Heart right ventricle (tissue), 16 donors: ENCODE measurements at regions not wholly inside any gene's neighbourhood (a gene's known extent, or its start where the extent isn't known, plus 50 kb on each side); places are given as distances from the start of the nearest gene placed in this dataset.

ENCODE experiments used
- ATAC-seq, 8 donors: fragments of 200-7000 bp; cut with Tn5 transposase; one replicate each; pipeline ENCODE4 v1.9.1; 2020; ENCODE audit warnings: mild to moderate bottlenecking in 8 of 8, moderate library complexity in 8 of 8, moderate number of reproducible peaks in 1 of 8
- DNase-seq, 2 donors: peaks; one replicate each; pipeline ENCODE4 v3.0.0-alpha.2; 2020
- H3K27ac ChIP-seq, 10 donors: fragments of 200-600 bp; sonication (generic) in 2 of 10; one replicate each; pipeline versions ENCODE4 v1.5.0 to v1.8.0; 2020 to 2022; ENCODE audit warnings: mild to moderate bottlenecking in 3 of 10
- H3K27me3 ChIP-seq, 7 donors: fragments of 200-600 bp; one replicate each; pipeline ENCODE4 v1.8.0; 2021 to 2022; ENCODE audit warnings: mild to moderate bottlenecking in 2 of 7
- H3K36me3 ChIP-seq, 9 donors: fragments of 200-600 bp; sonication (generic) in 1 of 9; one replicate each; pipeline versions ENCODE4 v1.5.0 to v1.8.0; 2020 to 2022; ENCODE audit warnings: mild to moderate bottlenecking in 2 of 9
- H3K4me1 ChIP-seq, 9 donors: fragments of 200-600 bp; sonication (generic) in 1 of 9; one replicate each; pipeline versions ENCODE4 v1.5.0 to v1.8.0; 2020 to 2022; ENCODE audit warnings: mild to moderate bottlenecking in 4 of 9
- H3K4me3 ChIP-seq, 10 donors: fragments of 200-600 bp; sonication (generic) in 2 of 10; one replicate each; pipeline versions ENCODE4 v1.5.0 to v1.8.0; 2020 to 2022; ENCODE audit warnings: mild to moderate bottlenecking in 7 of 10, moderate library complexity in 2 of 10
- H3K9me3 ChIP-seq, 11 donors: fragments of 200-600 bp in 10 of 11; sonication (generic) in 2 of 11; one replicate each; pipeline versions ENCODE4 v1.5.0 to v1.8.0; 2013 to 2022; ENCODE audit warnings: mild to moderate bottlenecking in 2 of 11, control low read depth in 1 of 11, moderate library complexity in 1 of 11
- WGBS, 2 donors: extraction: QIAGEN DNeasy Blood & Tissue Kit; methylation state at CpG; one replicate each; pipeline ENCODE4 v1.1.7; 2013; ENCODE audit warnings: inconsistent platforms in 1 of 2; 5-methylcytosine and 5-hydroxymethylcytosine counted together
- intact Hi-C, 10 donors: fragments of 100-400 bp; cut with DNase I; formaldehyde crosslinking; loops; one replicate each; pipeline versions ENCODE4 v1.11.1 to v1.14.2; 2022
- TF ChIP-seq, protein P1 (sequence below), 9 donors: fragments of 200-600 bp; sonication (generic) in 2 of 9; IDR thresholded peaks; one replicate each; pipeline versions ENCODE4 v1.5.0 to v1.8.0; 2021 to 2022; ENCODE audit warnings: antibody characterized with exemption in 9 of 9, mild to moderate bottlenecking in 5 of 9, moderate library complexity in 1 of 9
- donor health status: Arrhythmogenic right ventricular cardiomyopathy.
- donor health status: ischemic (EF 13 %, LVEDD 7.1; RV severe dilation, severe dysfunction).
- donor health status: healthy with polysubstance abuse.
- donor health status: DM: no; HTN: yes; CAD: no.
- donor health status: DM: no; HTN: no; CAD: no.
- donor health status: ischemic (EF 25% LVEDD 6.9; RV normal size, moderate dysfunction).
- donor health status: ischemic (EF 25% LVEDD 5.7; RV mildly dilated, moderate dysfunction).
- donor health status: healthy.
- donor health status: DM: yes; HTN: yes; CAD: no.
- donor health status: Ischemic cardiomyopathy.
- donor health status: ischemic (EF 35%, LVEDD 5.7; RV mildly dilated, moderate dysfunction).
- donor health status: nonischemic (EF 11% LVEDD 7.7; RV severe dilation, severe dysfunction).
- donor health status: DM: yes; HTN: yes; CAD: no.
- donor health status: PGD.
- donor health status: ischemic (EF 29% LVEDD 5.4; RV normal size, mild dysfunction).
- donor health status: nonischemic (EF 23%, LVEDD 6.1; RV moderate dilation, normal function).

DNA sequence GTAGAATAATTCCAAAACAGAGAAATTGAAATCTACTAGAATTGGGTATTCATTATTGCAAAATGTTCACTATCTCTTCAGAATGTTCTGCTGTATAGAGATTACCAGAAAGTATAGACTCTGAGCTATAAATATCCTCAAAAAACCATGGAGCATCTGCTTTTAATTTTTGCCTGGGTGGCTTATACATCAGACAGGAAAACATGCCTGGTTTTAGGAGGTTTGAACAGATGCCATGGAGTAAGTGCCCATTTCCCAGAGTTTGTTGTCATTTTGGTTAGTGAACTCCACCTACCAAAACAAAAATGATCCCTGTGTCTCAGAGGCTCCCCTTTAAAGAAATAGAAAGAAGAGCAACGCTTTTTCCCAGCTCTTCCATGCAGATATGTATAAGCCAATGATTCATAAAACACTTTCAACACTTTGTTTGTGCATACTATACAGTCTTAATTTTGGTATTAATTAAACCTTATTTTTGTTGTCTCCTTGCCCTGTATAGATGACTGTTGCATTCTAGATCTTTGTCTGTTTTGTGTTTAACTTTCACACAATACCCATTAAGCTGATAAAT lies 68.7 kb downstream of the MEPE start:
- Histone ChIP-seq H3K36me3 (no peaks in the 10 kb centered on the region), H3K9me3 (no peaks in the 10 kb centered on the region), H3K4me3 (no peak overlapping the region), H3K4me1 (peaks cover 0 to 7% (median 0%) of the 10 kb centered on the region in 9 donors), H3K27me3 (no peaks in the 10 kb centered on the region), H3K27ac (no peak overlapping the region)
- DNase-seq (no peak), ATAC-seq (no peak)
- TF ChIP-seq, protein P1, sequence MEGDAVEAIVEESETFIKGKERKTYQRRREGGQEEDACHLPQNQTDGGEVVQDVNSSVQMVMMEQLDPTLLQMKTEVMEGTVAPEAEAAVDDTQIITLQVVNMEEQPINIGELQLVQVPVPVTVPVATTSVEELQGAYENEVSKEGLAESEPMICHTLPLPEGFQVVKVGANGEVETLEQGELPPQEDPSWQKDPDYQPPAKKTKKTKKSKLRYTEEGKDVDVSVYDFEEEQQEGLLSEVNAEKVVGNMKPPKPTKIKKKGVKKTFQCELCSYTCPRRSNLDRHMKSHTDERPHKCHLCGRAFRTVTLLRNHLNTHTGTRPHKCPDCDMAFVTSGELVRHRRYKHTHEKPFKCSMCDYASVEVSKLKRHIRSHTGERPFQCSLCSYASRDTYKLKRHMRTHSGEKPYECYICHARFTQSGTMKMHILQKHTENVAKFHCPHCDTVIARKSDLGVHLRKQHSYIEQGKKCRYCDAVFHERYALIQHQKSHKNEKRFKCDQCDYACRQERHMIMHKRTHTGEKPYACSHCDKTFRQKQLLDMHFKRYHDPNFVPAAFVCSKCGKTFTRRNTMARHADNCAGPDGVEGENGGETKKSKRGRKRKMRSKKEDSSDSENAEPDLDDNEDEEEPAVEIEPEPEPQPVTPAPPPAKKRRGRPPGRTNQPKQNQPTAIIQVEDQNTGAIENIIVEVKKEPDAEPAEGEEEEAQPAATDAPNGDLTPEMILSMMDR (IDR thresholded peaks at IDR 0.05), result no peak
- intact Hi-C loops, result no loop called here
- WGBS, 2 donors, result 73 to 85% methylated on average over 1 of the region's 1 CpG

DNA sequence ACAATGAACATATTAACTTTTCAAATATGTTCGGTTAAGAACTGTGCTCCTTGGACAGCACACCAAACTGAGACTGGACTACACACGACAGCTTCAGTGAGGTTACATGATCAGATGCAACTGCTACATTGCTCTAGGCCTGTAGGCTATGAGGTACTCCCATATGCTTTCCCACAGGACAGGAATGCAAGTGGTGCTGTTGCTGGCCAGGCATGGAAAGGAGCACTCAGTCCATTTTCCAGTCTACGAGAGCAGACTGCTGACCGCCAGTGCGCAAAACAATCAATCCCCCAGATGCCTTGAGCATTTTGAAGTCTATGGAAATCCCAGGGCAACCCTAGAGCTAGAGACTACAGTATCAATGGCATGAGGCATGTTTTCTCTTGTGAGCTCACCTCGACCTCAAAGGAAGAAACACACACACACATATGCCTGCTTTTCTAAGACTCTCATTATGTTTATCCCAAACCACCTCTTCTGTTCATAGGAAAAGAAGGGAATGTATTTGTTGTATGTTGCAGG lies 70.8 kb upstream of the SPP1 start:
- H3K27me3 ChIP-seq, result no peaks in the 10 kb centered on the region
- no peaks in the 10 kb centered on the region for H3K4me1 ChIP-seq
- H3K9me3 ChIP-seq, result no peaks in the 10 kb centered on the region
- H3K36me3 ChIP-seq, result no peaks in the 10 kb centered on the region
- no peak overlapping the region for H3K27ac ChIP-seq
- intact Hi-C loops, result no loop called here
- WGBS, 2 donors, result 93 to 94% methylated on average over 6 of the region's 6 CpGs
- DNase-seq (no peak), ATAC-seq (no peak)
- TF ChIP-seq, protein P1 (IDR thresholded peaks at IDR 0.05), result no peak
- H3K4me3 ChIP-seq, result no peak overlapping the region

DNA sequence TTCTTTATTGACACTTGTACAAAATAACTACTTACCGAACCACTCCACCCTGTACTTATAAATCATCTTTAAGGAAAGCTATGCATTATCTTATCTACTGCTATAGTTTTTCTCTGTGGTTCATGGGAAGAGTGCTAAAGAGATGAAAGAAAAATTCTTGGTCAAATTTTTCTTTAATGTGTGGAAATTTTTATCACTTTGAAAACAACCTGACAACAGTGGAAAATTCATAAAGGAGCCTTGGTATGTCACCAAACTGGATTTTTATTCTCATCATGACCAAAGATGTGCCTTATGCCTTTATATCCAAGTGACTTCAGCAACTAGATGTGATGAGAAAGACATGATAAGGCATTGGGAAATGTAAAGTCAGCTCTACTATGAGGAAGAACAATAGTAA lies 67.2 kb upstream of the SPP1 start:
- no peak for DNase-seq
- Histone ChIP-seq H3K4me1 (peaks cover 0 to 27% (median 13%) of the 10 kb centered on the region in 9 donors), H3K27me3 (no peaks in the 10 kb centered on the region), H3K9me3 (no peaks in the 10 kb centered on the region), H3K36me3 (no peaks in the 10 kb centered on the region), H3K27ac (no peak overlapping the region), H3K4me3 (no peak overlapping the region)
- WGBS, 2 donors, result 61 to 65% methylated on average over 1 of the region's 1 CpG
- TF ChIP-seq, protein P1 (IDR thresholded peaks at IDR 0.05), result no peak
- ATAC-seq, result no peak
- intact Hi-C loops, result no loop called here

DNA sequence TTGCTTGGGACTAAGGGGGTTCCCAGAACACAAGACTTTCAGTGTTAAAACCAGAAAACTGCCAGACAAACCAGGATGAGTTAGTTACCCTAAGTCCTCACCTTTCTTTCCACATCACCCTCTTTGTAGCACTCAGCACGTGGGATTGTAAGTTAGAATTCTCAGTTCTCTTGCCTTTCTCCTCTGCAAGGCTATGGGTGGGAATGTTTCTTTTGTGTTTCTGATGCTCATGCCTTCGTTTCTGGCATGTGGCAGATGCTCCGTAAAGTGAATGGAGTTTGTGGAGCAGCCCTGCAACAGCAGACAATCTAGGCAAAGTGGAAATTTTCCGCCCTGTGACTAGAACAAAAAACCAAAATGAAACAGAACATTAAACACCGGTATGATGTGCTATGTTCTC lies 64.7 kb upstream of the SPP1 start:
- Histone ChIP-seq H3K36me3 (no peaks in the 10 kb centered on the region), H3K27me3 (no peaks in the 10 kb centered on the region), H3K4me3 (no peak overlapping the region), H3K9me3 (no peaks in the 10 kb centered on the region), H3K27ac (peak overlapping the region in 1 of 10 donors; percentile 15), H3K4me1 (peaks cover 0 to 27% (median 13%) of the 10 kb centered on the region in 9 donors)
- DNase-seq (no peak), ATAC-seq (no peak)
- TF ChIP-seq, protein P1 (IDR thresholded peaks at IDR 0.05), result no peak
- 63 to 69% methylated on average over 5 of the region's 5 CpGs for WGBS, 2 donors
- intact Hi-C loops, result no loop called here
